Midbrain (tissue), 1 donor: ENCODE measurements at regions not wholly inside any gene's neighbourhood (a gene's known extent, or its start where the extent isn't known, plus 50 kb on each side); places are given as distances from the start of the nearest gene placed in this dataset.

ENCODE experiments used
- DNase-seq: peaks from one replicate; lab custom pipeline; 2025; lab: John Stamatoyannopoulos, UW

- DNase-seq, result no peak
These were observed 335.3 kb downstream of the MAF start for GRCh38 chr16:79265196-79265595.

- DNase-seq, result no peak
These were observed 336.1 kb downstream of the MAF start for GRCh38 chr16:79264237-79265109.

DNA sequence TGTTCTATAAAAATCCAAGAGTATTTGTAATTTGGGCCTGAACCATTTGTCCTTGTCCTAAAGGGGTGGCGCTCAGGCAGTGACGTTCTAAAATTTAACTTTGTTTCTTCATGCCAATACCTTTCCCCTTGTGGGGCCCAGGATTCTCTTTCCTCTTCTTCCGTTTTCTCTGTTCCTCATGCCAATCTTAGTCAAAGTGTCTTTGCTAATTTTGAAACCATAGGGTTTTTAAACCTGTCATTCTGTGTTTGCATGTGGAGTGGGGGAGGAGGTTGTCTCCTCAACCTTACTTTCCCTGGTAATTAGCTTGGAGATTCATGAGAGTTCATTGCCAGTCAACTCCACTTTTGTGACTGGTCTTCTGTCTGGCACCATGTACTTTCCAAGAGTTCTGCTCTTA lies 337.1 kb downstream of the MAF start:
- DNase-seq, result no peak
